ENCODE measurements at regions not wholly inside any gene's neighbourhood (a gene's known extent, or its start where the extent isn't known, plus 50 kb on each side); places are given as distances from the start of the nearest gene placed in this dataset.
"Not testable (repeated sequence)": the region's sequence is repeated elsewhere in the genome, so short reads cannot be mapped to it uniquely, and the experiment has no call there.

DNA sequence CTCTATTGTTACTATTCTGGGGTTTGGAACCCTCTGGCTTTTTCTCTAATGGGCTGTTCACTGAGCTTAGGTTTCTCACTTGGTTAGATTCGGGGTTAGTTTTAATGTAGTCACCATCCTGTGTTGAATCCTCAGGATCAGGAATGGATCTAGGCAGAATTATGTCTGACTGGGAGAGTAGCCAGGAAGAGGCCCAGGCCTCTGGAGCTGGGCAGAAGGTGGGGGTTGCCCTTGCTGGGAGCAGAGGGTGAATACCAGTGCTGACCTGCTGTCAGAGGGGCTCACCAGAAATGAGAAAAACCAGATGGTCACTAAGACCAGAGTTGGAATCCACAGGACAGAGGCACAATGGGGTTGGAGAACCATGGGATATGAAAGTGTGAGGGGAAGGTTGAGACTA lies 126.6 kb upstream of the SLC4A4 start:
- DNase-seq = no peak

DNA sequence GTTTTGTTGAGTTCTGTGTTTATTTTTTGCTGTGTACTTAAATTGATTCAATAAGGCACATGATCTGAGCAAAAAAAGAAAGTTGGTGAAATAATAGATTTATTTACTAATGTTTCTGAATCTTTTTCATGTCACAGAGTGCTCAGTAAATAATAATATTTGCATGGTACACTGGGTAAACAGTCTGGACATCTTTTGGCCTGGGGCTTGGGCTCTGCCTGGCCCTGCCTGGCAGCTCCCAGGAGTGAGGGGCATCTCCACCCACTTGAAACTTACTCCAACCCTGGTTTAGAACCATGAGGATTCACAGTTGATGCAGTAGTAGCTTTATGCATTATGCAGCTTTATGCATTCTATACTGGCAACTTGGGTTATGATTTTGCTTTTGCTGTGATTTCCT lies 124.2 kb upstream of the SLC4A4 start:
- DNase-seq = no peak

DNA sequence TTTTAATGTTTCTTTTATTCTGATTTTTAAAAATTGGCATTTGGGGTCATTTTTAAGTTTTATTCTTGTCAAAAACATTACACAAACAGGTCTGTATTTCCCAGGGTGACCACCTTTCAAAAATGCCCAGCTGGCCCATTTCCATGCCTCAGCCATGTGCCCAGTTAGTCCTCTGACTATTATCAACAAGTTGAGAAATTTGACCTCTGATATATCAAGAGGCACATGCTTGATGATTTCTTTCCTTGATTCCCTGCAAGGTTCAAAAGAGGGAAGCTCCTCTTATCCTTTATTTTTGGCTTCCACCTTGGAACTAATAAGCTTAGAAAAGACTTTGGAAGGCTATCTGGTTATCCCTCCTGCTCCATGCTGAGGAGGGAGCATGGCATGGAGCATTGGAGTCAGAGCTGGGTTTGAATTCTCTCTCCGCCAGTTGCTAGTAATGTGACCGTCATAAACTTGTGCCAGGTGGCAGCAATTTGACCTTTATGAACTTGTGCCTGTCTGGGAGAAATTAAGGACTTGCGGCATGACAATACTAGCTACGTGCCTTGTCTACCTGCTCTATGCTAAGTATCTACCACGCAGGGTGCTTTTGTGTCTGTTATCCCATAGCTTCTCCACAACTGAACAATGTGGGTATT lies 122.4 kb upstream of the SLC4A4 start:
- DNase-seq = no peak

DNA sequence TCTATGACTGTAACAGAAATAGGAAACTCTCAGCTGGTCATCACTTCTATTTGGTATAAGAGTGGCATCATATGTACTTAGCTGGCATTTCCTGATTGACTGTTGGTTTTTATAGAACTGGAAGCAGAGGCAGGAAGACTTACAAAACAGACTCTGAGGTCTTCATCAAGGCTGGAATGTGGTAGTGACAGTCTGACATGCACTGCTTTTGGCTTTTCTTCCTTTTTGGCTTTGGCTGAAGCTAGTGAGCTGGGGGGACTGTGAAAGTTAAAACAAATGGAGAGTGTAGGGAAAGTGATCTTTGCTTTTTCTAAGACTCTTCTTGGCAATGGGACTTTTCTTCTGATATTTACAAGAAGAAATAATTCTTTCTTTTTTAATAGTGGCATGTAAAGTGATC lies 121.1 kb upstream of the SLC4A4 start:
- DNase-seq = no peak

DNA sequence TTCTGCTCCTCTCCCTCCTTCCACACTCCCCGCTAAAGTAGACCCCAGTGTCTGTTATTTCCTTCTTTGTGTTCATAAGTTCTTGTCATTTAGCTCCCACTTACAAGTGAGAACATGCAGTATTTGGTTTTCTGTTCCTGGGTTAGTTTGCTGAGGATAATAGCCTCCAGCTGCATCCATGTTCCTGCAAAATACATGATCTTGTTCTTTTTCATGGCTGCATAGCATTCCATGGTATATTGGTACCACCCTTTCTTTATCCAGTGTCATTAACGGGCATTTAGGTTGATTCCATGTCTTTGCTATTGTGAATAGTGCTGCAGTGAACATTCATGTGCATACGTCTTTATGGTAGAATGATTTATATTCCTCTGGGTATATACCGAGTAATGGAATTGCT lies 118.0 kb upstream of the SLC4A4 start:
- DNase-seq = not testable (repeated sequence)

DNA sequence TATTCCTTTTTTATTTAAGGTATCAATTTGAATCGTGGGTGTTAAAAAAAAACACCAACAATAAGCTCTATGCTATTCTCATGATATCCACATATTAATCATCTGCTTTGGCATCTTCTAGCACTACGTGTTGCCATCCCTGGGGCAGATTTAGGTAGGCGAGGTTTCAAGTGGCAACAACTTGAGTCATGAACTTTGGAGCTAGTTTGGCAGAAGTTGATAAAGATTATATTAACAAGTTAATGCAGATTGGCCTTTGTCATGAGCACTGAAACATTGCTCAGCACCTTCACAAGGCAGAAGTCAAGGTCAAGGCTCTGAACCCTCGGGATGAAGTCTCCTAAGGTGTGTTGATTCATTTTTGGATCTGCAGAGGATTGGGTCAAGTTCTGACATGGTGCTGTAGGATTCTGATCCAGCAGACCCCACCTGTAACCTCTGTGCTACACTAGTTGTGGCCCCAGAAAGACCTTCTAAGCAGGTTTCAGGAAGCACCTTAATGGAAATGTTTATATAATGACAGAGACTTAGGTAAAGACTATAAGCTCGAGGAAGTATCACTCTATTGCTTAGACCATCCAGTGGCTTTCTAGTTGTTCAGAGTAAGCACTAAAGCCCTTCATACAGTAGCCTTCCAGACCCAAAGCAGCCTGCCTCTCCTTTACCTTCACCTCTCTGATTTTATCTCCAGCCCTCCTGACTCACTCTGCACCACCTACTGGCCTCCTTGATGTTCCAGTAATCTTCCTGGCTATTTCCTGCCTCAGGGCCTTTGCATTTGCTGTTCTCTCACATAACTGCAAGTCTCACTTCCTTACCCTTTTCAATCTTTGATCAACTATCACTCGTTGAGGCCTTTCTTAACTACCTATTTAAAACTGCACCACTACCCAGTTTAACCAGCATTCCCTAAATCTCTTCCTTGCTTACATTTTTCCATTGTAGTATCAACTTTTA lies 117.0 kb upstream of the SLC4A4 start:
- no peak for DNase-seq

DNA sequence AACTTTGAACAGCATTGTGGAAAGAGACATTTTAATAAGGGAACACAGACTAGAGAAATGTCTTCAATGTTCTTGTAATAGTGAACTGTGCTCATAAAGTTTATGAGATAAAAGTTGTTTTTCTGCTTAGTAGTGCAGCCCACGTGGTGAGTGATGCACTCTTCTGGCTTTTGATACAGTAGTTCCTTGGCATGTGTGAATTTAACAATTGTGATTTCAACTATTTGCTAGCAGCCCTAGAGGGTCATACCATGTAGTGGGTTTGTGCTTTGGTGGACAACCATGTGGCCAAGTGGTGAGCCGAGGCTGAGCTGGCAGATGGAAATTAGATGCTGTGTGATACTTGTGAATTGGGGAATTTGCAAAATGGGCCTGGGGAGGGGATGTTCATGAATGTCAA lies 116.2 kb upstream of the SLC4A4 start:
- DNase-seq = no peak

DNA sequence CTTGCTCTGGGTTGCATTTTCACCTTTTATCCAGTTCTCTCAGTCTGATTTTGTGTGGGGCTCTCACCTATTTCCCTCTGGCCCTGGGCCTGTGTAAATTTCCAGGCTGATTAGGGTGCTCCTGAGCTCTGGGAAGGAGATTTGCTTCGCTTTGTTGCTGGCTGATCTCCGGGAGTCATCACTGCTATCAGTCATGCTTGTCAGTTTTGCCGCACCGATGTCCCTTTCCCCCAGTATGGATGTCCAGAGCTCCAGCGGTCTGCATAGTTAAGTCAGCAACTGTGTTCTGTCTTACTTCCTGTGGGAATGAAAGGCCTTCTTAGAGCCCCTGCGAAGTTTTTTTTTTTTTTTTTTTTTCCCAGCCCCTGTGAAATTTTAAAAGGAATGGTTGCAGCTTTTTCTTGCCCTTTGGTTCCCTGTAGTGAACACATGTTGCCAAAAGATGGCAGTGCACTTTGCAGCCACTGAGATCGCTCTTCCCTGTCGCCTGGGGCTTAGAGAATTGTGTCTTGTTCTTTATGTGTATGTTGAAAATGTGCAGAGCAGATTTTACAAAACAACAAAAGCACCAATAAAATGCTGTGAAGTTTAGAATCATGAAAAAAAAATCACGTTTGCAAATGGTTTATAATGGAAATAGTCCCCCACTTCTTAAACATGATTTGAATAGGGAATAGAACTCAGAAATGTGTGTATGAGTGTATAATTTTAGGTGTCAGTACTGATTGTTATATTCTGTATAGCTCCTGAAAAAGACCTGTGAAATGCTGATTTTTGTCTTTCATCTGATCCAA lies 109.1 kb upstream of the SLC4A4 start:
- DNase-seq = no peak

DNA sequence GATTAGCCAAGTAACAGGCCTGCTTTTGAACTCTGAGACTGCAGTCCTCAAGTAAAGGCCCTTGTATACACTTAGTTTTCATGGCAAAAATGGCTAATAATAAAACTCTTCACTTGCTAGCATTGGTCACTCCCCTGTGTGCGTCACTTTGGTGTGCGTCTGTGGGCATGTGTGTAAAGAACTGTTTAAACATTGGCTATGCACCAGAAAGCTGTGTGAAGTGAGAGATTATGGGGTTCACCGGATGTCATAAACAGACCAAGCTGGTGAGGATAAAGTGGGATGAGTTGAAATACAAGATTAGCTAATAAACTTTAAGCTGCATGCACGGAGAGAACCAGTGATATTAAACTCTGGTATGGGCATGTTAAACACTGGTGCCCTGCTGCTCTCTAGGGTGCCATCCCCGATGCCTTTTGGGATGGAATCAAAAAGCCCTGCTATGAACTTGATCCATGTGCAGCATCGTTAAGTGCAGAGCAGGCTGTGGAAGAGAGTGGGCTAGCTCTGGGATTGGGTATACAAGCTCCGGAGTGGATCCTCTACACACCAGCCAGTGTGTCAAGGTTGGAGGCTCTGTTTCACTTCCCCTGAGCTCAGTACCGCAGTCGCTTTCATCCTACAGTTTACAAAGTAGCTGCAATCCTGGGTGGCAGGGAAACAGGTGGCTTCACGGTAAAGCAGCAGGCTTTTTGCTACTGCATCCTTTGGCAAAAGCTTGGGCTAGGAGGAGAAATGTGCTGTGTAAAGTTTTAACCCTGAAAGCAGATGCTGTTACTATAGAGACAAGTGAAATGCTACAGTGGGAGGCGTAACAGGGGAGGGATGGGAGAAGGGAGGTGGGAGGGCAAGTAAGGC lies 108.3 kb upstream of the SLC4A4 start:
- no peak for DNase-seq

DNA sequence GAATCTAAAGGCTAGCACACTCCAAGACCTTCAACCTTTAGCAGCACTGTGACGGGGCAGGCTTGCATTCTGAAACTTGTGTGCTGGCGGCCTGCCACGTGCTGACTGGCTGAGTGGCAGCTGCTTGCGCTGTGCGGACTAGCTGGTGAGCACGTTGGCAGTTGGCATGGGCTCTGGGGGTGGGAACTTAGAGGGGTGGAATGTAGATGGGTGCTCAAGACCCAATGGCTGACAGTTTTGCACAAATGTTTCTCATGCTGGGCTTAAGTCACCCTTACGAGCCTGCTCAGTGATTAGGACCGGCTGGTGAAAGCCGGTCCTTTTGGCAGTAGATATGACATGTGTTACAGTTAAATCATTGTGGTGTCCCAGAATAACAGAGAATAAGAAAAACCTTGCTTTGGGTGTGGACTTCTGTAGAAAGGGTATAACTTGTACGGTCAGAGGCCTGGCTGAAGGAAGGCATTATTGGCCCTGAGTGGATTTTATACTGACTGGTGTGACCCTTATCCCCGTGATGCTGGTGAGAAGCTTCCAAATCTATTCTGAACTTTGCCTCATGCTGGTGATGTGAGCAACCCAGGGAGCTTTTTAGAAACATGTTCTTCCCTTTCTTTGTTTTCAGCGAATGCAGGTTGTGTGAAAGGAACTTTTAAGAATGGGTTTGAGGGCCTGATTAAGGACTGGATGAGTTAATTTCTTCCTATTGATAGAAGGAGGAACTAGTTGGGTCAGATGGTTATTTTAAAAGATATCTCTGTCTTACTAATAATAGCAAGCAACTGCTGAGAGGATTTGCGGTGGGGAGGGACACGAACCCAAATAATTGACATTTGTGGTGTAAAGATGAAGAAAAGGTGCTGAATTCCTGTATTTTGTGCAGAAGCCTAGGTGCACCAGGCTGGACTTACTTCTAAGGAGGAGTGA lies 107.4 kb upstream of the SLC4A4 start:
- no peak for DNase-seq

DNA sequence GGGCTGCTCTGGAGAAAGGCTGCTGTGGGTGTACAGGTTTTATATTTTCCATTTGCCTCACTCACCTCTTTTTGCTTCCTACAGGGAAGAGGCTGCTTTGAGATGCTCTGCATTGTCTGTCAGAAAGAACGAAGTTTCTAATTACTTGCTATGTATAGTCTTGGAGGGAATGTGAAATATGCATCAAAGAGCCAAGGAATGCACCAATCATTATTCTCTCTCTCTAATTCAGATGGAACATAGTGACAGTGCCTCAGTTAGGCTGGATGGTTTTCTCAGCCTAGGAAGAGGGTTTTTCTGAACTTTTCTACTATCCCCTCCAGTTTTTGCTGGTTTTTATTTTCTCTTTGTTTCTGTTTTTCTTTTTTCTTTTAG lies 106.8 kb upstream of the SLC4A4 start:
- DNase-seq = no peak

DNA sequence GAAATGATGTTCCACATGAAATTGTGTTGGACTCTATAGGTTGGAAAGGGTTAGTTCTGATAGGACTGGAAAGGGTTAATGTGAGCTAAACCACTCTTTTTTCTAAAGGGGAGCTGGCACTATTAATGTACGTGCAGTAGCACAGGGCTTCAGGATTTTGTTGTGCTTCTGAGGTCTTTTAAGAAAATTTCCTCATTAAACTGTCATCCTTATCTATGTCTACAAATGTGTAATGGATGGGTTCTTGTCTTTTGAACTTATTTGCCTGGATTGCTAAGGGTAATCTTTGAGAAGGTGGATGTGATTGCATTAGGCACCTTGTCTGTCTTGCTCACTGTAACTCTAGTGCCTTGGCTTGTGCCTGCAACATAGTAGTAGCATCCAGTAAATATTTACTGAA lies 106.0 kb upstream of the SLC4A4 start:
- DNase-seq = no peak

DNA sequence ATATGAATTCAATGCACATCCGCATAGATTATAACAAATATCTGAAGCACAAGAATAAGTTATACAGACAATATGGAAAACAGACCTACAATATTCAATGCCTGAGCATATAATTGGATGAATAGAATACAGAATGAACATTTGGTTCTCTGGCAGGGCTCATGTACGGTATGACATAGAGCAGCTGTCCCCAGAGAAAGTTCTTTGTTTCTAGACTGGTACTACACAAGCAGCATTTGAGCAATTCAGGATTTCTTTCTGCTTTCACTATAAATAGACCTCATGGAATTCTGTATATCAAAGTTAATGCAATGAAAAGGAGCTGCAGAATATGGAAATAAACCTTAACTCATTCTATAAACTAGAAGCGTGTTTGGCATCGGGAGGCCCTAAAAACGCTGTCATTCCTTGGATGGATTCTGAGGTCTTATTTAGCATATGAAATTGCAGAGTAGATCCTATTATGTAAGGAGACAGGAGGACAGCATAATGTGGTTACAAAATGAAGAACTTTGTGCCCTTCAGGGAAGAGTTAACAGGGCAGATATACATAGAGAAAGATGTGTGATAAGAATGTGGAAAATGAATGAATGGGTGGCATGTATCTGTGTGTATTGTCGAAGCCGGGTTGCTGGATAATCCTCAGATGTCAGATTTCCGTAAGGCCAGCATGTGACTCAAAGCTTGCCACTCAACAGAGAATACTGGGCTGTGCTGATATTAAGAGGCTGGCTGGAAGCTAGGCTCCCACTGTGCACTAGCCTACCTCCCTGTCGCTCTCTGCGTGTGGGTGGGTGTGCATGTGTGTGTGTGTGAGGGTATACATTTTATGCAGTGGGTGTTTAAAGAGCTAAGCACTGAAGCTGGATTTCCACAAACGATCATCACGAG lies 103.3 kb upstream of the SLC4A4 start:
- no peak for DNase-seq

DNA sequence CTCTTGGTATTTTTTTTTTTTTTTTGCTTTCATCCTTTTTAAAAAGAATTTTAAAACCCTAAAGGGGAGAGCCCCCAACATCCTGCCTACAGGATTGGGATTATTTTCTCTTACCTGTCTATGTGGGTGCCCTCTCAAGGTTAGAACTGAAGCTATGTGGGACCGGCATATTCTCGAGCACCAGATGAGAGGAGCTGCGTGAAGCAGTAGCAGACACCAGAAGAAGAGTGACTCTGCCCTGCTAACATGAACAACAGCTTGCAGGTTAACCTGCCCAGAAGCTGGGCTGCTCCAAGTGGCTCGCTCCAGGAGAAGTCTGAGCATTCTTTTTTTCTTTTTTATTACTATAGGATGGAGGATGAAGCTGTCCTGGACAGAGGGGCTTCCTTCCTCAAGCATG lies 102.6 kb upstream of the SLC4A4 start:
- DNase-seq = no peak

DNA sequence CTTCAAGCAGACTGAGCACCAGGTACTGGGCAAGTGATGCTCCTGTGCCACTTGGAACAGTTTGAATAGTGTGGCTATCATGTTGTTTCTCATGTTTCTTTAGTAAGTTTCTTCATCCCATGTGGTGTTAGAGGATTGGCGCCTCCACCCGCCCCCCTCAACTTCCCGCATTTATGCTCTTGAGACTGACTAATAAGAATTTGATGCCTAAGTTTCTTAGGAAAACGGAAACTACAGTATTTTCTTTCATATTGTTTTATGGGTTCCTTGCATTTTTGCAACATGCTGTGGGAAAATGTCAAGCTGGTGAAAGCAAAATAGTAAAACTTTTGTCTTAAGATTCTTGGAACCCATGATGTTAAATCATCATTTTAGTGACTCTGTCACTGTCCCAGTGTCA lies 101.2 kb upstream of the SLC4A4 start:
- no peak for DNase-seq

DNA sequence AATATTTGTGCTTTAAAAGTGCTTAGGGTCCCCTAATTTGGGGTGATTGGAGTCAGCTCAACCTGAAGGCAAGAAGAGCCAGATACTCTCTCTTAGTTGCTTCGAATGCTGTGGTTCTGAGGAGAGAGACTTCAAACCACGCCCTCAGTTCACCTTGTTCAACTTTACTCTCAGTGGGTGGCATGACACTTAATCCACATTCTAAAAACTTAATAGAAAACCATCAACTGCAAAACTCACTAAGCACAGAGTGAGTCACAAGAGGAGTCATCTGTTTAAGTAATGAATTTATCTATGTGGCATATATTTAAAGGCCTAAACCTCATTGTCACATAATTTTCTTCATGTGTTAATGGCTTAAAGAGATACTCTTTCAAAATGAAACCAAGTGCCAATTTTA lies 99.5 kb upstream of the SLC4A4 start:
- DNase-seq = no peak

DNA sequence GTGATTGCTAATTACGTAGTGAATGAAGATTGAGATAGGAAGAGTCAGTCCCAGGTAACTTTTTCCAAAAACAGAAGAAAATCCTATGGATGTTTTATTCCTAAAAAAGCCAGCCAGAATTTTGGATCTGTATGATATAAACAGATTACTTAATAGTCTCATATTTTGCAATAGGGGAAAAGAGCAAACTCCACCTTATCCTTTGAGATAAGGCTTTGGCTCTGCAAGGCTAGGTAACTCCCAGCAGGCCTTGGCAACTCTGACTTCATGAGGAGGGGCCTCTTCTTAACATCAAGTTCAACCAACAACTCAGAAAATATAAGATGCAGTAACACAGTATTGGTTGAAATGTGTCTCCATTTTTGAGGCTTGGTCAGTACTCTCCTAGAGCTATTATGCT lies 98.7 kb upstream of the SLC4A4 start:
- DNase-seq = no peak

DNA sequence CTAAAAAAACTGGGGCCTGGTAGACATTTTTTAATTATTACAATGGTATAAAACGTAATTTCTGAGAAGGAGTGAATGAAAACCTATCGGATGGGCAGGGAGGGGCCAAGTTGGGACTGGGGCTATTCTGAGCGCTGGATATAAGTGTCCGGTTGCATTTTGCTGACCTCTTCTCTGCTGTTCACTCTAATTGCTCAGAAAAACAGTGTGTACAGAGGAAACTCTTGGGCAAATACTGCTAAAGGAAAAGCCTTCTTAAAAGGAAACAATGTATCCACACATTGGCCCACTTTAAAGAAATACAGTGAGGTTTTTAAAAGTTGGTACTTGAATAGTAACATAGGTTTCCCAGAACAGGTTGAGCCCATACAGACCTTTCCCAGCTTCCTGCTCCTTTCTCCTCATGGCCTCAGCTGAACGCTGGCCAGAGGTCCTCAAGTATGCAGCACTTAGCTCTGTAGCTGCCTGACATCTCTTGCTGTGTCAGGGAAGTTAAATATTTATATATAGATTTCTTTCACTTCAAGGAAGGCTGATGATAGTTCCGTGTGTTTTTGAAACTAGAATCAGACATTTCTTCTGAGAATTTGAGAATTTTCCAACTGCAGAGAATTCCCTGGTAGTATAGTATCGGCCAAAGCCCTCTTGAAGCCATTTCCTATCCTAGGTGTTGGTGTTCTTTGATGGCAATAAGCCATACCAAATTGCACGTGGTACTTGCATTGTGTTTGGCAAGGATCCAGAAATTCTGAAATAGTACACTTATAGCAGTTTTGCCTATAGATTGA lies 97.1 kb upstream of the SLC4A4 start:
- DNase-seq = no peak

DNA sequence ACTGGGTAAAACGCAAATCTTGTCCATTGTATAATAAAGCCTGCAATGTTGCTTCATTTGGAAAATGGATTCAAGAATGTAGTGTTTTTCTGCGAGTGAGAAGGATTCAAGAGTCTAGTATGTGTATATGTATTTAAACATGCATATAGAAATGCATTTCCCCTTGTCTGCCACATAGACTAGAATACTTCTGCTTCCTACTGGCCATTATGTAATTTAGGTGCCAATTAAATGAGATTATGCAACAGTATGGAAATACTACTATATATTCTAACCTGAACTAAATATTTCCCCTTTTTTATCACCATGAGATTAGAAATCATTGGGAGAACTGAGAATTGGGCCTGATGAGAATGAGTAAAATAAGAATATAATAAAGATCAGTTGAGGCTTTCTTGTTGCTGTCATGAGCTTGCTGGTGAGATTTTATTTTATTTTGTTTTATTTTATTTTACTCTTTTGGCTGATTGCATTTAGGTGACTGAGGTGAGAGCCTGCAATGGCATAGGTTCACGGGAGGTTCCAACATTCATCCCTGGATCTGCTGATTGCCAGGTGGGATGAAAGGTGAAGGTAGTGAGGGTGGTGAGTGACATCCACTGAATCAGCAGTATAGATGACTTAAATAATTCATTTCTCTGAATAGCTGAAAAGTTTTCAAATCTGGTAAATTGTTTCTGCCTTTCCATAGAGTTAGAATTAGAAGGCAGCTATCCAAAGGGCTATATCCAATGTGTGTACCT lies 95.6 kb upstream of the SLC4A4 start:
- peak; percentile 30 to 38 for DNase-seq

All from AML-193 (cell line).